GM23338 (cell line): ENCODE measurements at regions not wholly inside any gene's neighbourhood (a gene's known extent, or its start where the extent isn't known, plus 50 kb on each side); places are given as distances from the start of the nearest gene placed in this dataset.

Experiments
- ATAC-seq: fragments of 200-7000 bp; cut with Tn5 transposase; 3 replicates; pipeline ENCODE4 v1.9.1; 2020
- DNase-seq: peaks from one replicate; pipeline ENCODE4 v3.0.0-alpha.2; 2015; ENCODE audit warnings: low spot score
- H2AFZ ChIP-seq: fragments of 200-600 bp; sonication (generic); 2 replicates; pipeline ENCODE4 v1.8.0; 2016; ENCODE audit warnings: antibody characterized with exemption, mild to moderate bottlenecking, moderate library complexity
- H3F3A ChIP-seq: fragments of 200-600 bp; sonication (generic); replicated peaks from 2 replicates; pipeline ENCODE4 v1.8.0; 2017; ENCODE audit warnings: antibody characterized with exemption, mixed run types, low read depth
- H3K27ac ChIP-seq: fragments of 200-600 bp; sonication (generic); 2 replicates; pipeline ENCODE4 v1.6.1; 2016; ENCODE audit warnings: low read depth
- H3K27me3 ChIP-seq: fragments of 200-600 bp; sonication (generic); 2 replicates; pipeline ENCODE4 v1.8.0; 2016; ENCODE audit warnings: mild to moderate bottlenecking, mixed run types, moderate library complexity; ENCODE audit not compliant: insufficient read depth
- H3K36me3 ChIP-seq: fragments of 200-600 bp; sonication (generic); 2 replicates; pipeline ENCODE4 v1.8.0; 2016; ENCODE audit warnings: mild to moderate bottlenecking; ENCODE audit not compliant: insufficient read depth
- H3K4me1 ChIP-seq: fragments of 200-600 bp; sonication (generic); 2 replicates; pipeline ENCODE4 v1.8.0; 2016; ENCODE audit warnings: mild to moderate bottlenecking, moderate library complexity; ENCODE audit not compliant: insufficient read depth
- H3K4me2 ChIP-seq: fragments of 200-600 bp; sonication (generic); 2 replicates; pipeline ENCODE4 v1.7.1; 2017; ENCODE audit warnings: mixed run types
- H3K4me3 ChIP-seq: fragments of 200-600 bp; sonication (generic); 2 replicates; pipeline ENCODE4 v1.6.1; 2016; ENCODE audit warnings: mixed run types
- H3K79me2 ChIP-seq: fragments of 200-600 bp; sonication (generic); replicated peaks from 2 replicates; pipeline ENCODE4 v1.8.0; 2017; ENCODE audit warnings: mild to moderate bottlenecking; ENCODE audit not compliant: insufficient read depth
- H3K9me2 ChIP-seq: fragments of 200-600 bp; sonication (generic); 2 replicates; pipeline ENCODE4 v1.8.0; 2017; ENCODE audit not compliant: insufficient read depth
- H4K20me1 ChIP-seq: fragments of 200-600 bp; sonication (generic); replicated peaks from 2 replicates; pipeline ENCODE4 v1.8.0; 2017; ENCODE audit warnings: mild to moderate bottlenecking; ENCODE audit not compliant: insufficient read depth
- H3K27ac Mint-ChIP-seq: 2 replicates; pipeline ENCODE4 v1.8.0; 2020; ENCODE audit warnings: inconsistent platforms, mild to moderate bottlenecking, moderate library complexity, mixed read lengths
- H3K27me3 Mint-ChIP-seq: 3 replicates; pipeline ENCODE4 v1.8.0; 2022; ENCODE audit warnings: low read depth, mild to moderate bottlenecking, moderate library complexity, mixed read lengths, inconsistent platforms; ENCODE audit not compliant: insufficient read depth, poor library complexity
- H3K36me3 Mint-ChIP-seq: 3 replicates; pipeline ENCODE4 v1.8.0; 2021; ENCODE audit warnings: low read depth, mild to moderate bottlenecking, inconsistent platforms, moderate library complexity, mixed read lengths
- H3K4me1 Mint-ChIP-seq: 3 replicates; pipeline ENCODE4 v1.8.0; 2020; ENCODE audit warnings: mild to moderate bottlenecking, inconsistent platforms, mixed read lengths
- H3K4me3 Mint-ChIP-seq: 3 replicates; pipeline ENCODE4 v1.8.0; 2021; ENCODE audit warnings: moderate library complexity, mild to moderate bottlenecking, inconsistent platforms, mixed read lengths
- H3K9me3 Mint-ChIP-seq: 3 replicates; pipeline ENCODE4 v1.8.0; 2020; ENCODE audit warnings: moderate library complexity, mild to moderate bottlenecking, inconsistent platforms, mixed read lengths
- JUNB ChIP-seq: IDR thresholded peaks from one replicate; pipeline ENCODE4 v1.6.1; 2016; ENCODE audit warnings: antibody characterized with exemption; ENCODE audit not compliant: unreplicated experiment
- NANOG ChIP-seq: IDR thresholded peaks from 2 replicates; pipeline ENCODE4 v1.6.1; 2016; ENCODE audit warnings: antibody characterized with exemption, borderline replicate concordance
- STAT1 ChIP-seq: IDR thresholded peaks from one replicate; pipeline ENCODE4 v1.6.1; 2016; ENCODE audit warnings: antibody characterized with exemption; ENCODE audit not compliant: unreplicated experiment
- ZNF331 ChIP-seq: fragments of 250-450 bp; sonication (Bioruptor Pico); IDR thresholded peaks from 2 replicates; pipeline ENCODE4 v1.5.0; 2020; ENCODE audit warnings: low read depth, mild to moderate bottlenecking, moderate library complexity
- TF ChIP-seq, protein P1 (sequence below): IDR thresholded peaks from one replicate; pipeline ENCODE4 v1.6.1; 2018; ENCODE audit warnings: antibody characterized with exemption; ENCODE audit not compliant: unreplicated experiment
- TF ChIP-seq, protein P2 (sequence below): fragments of 250-450 bp; sonication (Bioruptor Pico); IDR thresholded peaks from 2 replicates; pipeline ENCODE4 v1.5.0; 2020; ENCODE audit warnings: mild to moderate bottlenecking, moderate library complexity

DNA sequence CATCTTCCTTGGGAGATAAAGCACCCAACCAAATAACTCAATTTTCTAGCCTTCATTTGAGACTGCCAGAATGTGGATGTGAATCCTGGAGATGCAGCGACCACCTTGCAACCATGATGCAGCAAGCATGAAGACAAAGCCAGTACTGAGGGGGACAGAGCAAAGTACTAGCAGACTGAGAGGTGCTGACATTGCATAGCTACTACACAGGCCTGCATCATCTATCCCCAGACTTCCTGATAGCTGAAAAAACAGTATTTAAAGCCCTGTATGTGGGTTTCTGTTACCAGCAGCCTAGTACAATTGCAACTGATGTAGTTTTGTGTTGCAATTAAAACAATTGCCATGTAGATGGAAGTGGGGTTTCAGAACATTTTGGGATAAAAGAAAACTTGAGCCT, 146.3 kb upstream of the VEPH1 start (continued):
- TF ChIP-seq, protein P1, sequence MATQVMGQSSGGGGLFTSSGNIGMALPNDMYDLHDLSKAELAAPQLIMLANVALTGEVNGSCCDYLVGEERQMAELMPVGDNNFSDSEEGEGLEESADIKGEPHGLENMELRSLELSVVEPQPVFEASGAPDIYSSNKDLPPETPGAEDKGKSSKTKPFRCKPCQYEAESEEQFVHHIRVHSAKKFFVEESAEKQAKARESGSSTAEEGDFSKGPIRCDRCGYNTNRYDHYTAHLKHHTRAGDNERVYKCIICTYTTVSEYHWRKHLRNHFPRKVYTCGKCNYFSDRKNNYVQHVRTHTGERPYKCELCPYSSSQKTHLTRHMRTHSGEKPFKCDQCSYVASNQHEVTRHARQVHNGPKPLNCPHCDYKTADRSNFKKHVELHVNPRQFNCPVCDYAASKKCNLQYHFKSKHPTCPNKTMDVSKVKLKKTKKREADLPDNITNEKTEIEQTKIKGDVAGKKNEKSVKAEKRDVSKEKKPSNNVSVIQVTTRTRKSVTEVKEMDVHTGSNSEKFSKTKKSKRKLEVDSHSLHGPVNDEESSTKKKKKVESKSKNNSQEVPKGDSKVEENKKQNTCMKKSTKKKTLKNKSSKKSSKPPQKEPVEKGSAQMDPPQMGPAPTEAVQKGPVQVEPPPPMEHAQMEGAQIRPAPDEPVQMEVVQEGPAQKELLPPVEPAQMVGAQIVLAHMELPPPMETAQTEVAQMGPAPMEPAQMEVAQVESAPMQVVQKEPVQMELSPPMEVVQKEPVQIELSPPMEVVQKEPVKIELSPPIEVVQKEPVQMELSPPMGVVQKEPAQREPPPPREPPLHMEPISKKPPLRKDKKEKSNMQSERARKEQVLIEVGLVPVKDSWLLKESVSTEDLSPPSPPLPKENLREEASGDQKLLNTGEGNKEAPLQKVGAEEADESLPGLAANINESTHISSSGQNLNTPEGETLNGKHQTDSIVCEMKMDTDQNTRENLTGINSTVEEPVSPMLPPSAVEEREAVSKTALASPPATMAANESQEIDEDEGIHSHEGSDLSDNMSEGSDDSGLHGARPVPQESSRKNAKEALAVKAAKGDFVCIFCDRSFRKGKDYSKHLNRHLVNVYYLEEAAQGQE, result no peak

DNA sequence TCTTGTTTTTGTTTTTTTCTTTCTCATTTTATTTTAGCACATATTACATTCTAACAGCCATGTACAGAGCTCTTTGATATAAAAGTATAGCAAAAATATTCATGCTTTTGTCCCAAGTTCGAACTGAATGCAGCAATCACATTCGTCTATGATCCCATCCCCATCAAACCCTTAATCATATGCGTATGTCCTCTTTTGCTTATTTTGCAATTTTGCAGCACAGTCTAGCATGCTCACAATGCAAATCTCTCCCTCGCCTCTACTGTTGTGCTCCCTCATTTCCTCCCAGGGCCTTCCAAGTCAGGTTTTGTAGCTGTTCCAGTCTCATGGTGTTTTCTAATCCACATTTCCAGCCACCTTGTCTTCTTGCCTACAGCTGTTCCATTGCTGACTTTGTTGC, 144.6 kb upstream of the VEPH1 start:
- H3K4me3 ChIP-seq, result no peak overlapping the region
- H2AFZ ChIP-seq, result no peak overlapping the region
- Mint-ChIP-seq H3K36me3 (no peaks in the 10 kb centered on the region), H3K4me3 (no peak overlapping the region), H3K9me3 (no peaks in the 10 kb centered on the region), H3K27ac (no peak overlapping the region), H3K4me1 (no peaks in the 10 kb centered on the region), H3K27me3 (no peaks in the 10 kb centered on the region)
- H3K79me2 ChIP-seq, result no peaks in the 10 kb centered on the region
- no peaks in the 10 kb centered on the region for H3K9me2 ChIP-seq
- no peak overlapping the region for H3K4me2 ChIP-seq
- H3F3A ChIP-seq, result no peaks in the 10 kb centered on the region
- H3K27ac ChIP-seq, result no peak overlapping the region
- DNase-seq (no peak), ATAC-seq (no peak)
- TF ChIP-seq, protein P2, sequence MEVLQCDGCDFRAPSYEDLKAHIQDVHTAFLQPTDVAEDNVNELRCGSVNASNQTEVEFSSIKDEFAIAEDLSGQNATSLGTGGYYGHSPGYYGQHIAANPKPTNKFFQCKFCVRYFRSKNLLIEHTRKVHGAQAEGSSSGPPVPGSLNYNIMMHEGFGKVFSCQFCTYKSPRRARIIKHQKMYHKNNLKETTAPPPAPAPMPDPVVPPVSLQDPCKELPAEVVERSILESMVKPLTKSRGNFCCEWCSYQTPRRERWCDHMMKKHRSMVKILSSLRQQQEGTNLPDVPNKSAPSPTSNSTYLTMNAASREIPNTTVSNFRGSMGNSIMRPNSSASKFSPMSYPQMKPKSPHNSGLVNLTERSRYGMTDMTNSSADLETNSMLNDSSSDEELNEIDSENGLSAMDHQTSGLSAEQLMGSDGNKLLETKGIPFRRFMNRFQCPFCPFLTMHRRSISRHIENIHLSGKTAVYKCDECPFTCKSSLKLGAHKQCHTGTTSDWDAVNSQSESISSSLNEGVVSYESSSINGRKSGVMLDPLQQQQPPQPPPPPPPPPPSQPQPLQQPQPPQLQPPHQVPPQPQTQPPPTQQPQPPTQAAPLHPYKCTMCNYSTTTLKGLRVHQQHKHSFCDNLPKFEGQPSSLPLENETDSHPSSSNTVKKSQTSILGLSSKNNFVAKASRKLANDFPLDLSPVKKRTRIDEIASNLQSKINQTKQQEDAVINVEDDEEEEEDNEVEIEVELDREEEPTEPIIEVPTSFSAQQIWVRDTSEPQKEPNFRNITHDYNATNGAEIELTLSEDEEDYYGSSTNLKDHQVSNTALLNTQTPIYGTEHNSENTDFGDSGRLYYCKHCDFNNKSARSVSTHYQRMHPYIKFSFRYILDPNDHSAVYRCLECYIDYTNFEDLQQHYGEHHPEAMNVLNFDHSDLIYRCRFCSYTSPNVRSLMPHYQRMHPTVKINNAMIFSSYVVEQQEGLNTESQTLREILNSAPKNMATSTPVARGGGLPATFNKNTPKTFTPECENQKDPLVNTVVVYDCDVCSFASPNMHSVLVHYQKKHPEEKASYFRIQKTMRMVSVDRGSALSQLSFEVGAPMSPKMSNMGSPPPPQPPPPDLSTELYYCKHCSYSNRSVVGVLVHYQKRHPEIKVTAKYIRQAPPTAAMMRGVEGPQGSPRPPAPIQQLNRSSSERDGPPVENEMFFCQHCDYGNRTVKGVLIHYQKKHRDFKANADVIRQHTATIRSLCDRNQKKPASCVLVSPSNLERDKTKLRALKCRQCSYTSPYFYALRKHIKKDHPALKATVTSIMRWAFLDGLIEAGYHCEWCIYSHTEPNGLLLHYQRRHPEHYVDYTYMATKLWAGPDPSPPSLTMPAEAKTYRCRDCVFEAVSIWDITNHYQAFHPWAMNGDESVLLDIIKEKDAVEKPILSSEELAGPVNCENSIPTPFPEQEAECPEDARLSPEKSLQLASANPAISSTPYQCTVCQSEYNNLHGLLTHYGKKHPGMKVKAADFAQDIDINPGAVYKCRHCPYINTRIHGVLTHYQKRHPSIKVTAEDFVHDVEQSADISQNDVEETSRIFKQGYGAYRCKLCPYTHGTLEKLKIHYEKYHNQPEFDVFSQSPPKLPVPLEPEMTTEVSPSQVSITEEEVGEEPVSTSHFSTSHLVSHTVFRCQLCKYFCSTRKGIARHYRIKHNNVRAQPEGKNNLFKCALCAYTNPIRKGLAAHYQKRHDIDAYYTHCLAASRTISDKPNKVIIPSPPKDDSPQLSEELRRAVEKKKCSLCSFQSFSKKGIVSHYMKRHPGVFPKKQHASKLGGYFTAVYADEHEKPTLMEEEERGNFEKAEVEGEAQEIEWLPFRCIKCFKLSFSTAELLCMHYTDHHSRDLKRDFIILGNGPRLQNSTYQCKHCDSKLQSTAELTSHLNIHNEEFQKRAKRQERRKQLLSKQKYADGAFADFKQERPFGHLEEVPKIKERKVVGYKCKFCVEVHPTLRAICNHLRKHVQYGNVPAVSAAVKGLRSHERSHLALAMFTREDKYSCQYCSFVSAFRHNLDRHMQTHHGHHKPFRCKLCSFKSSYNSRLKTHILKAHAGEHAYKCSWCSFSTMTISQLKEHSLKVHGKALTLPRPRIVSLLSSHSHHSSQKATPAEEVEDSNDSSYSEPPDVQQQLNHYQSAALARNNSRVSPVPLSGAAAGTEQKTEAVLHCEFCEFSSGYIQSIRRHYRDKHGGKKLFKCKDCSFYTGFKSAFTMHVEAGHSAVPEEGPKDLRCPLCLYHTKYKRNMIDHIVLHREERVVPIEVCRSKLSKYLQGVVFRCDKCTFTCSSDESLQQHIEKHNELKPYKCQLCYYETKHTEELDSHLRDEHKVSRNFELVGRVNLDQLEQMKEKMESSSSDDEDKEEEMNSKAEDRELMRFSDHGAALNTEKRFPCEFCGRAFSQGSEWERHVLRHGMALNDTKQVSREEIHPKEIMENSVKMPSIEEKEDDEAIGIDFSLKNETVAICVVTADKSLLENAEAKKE (CRISPR knock-in tag), result no peak
- TF ChIP-seq JUNB, result no peak
- TF ChIP-seq NANOG, result no peak
- TF ChIP-seq ZNF331 (CRISPR knock-in tag), result no peak
- no peak for TF ChIP-seq STAT1
- no peaks in the 10 kb centered on the region for H3K36me3 ChIP-seq
- no peaks in the 10 kb centered on the region for H3K4me1 ChIP-seq
- H3K27me3 ChIP-seq, result no peaks in the 10 kb centered on the region
- no peaks in the 10 kb centered on the region for H4K20me1 ChIP-seq
